ENCODE measurements at regions not wholly inside any gene's neighbourhood (a gene's known extent, or its start where the extent isn't known, plus 50 kb on each side); places are given as distances from the start of the nearest gene placed in this dataset.

DNA sequence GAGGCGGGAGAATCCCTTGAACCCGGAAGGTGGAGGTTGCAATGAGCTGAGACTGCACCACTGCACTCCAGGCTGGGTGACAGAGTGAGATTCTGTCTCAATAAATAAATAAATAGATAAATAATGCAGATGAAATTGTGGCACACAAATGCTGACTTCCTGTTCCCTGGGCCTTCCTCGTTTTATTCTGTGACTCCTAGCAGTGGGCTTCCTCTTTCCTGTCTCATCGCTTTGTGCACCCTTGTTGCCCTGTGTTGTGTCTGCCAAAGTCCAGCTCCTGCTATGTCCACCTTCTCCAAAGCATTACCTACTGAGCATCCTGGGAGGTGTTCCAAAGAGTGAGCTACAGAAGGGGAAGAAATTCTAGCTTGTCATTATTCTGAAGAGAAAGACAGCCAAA, 100.2 kb upstream of the TIAM2 start:
- no peak overlapping the region for H3K4me2 ChIP-seq (ENCODE audit: insufficient read depth, low read length)
- peaks cover 3% of the 10 kb centered on the region for H4K20me1 ChIP-seq (ENCODE audit: insufficient read depth, low read length)
- DNase-seq (ENCODE audit: insufficient read length, low spot score, missing footprints), result no peak
- no peak for TF ChIP-seq CTCF (IDR thresholded peaks at IDR 0.05; ENCODE audit: extremely low read depth, low read depth, low read length)
- no peak overlapping the region for H3K27ac ChIP-seq (ENCODE audit: low read depth, low read length)
- no peaks in the 10 kb centered on the region for H3K27me3 ChIP-seq (ENCODE audit: insufficient read depth, low read length)
- peaks cover 16% of the 10 kb centered on the region for H3K4me1 ChIP-seq (ENCODE audit: insufficient read depth, low read length)
- H3K9me3 ChIP-seq (ENCODE audit: low read depth, low read length), result no peaks in the 10 kb centered on the region
- H3K79me2 ChIP-seq (ENCODE audit: insufficient read depth, low read length), result peaks cover 4% of the 10 kb centered on the region
- H2AFZ ChIP-seq (ENCODE audit: low read length), result no peak overlapping the region
- no peak overlapping the region for H3K4me3 ChIP-seq (ENCODE audit: insufficient read depth, low read length)
- peaks cover 3% of the 10 kb centered on the region for H3K36me3 ChIP-seq (ENCODE audit: insufficient read depth, low read length)

- H3K27me3 ChIP-seq (ENCODE audit: insufficient read depth, low read length), result no peaks in the 10 kb centered on the region
- no peak for TF ChIP-seq CTCF (IDR thresholded peaks at IDR 0.05; ENCODE audit: extremely low read depth, low read depth, low read length)
Measured at GRCh38 chr6:154895841-154896240, 99.3 kb upstream of the TIAM2 start.

GRCh38 chr6:154898821-154899220, 96.3 kb upstream of the TIAM2 start:
- Histone ChIP-seq H3K27me3 (ENCODE audit: insufficient read depth, low read length) (no peaks in the 10 kb centered on the region), H2AFZ (ENCODE audit: low read length) (no peak overlapping the region), H3K4me2 (ENCODE audit: insufficient read depth, low read length) (no peak overlapping the region), H3K4me1 (ENCODE audit: insufficient read depth, low read length) (peaks cover 5% of the 10 kb centered on the region), H4K20me1 (ENCODE audit: insufficient read depth, low read length) (peaks cover 3% of the 10 kb centered on the region), H3K27ac (ENCODE audit: low read depth, low read length) (no peak overlapping the region), H3K9me3 (ENCODE audit: low read depth, low read length) (no peaks in the 10 kb centered on the region), H3K79me2 (ENCODE audit: insufficient read depth, low read length) (peaks cover 4% of the 10 kb centered on the region), H3K4me3 (ENCODE audit: insufficient read depth, low read length) (no peak overlapping the region), H3K36me3 (ENCODE audit: insufficient read depth, low read length) (peaks cover 3% of the 10 kb centered on the region)
- TF ChIP-seq CTCF (IDR thresholded peaks at IDR 0.05; ENCODE audit: extremely low read depth, low read depth, low read length), result no peak
- DNase-seq (ENCODE audit: insufficient read length, low spot score, missing footprints), result no peak

More at GRCh38 chr6:154895841-154896240, 99.3 kb upstream of the TIAM2 start:
- no peak for DNase-seq (ENCODE audit: insufficient read length, low spot score, missing footprints)
- H3K4me1 ChIP-seq (ENCODE audit: insufficient read depth, low read length), result peaks cover 16% of the 10 kb centered on the region
- no peak overlapping the region for H3K4me3 ChIP-seq (ENCODE audit: insufficient read depth, low read length)
- no peak overlapping the region for H3K27ac ChIP-seq (ENCODE audit: low read depth, low read length)
- peaks cover 4% of the 10 kb centered on the region for H3K79me2 ChIP-seq (ENCODE audit: insufficient read depth, low read length)
- H3K4me2 ChIP-seq (ENCODE audit: insufficient read depth, low read length), result no peak overlapping the region
- peaks cover 3% of the 10 kb centered on the region for H3K36me3 ChIP-seq (ENCODE audit: insufficient read depth, low read length)
- peaks cover 3% of the 10 kb centered on the region for H4K20me1 ChIP-seq (ENCODE audit: insufficient read depth, low read length)
- no peaks in the 10 kb centered on the region for H3K9me3 ChIP-seq (ENCODE audit: low read depth, low read length)
- H2AFZ ChIP-seq (ENCODE audit: low read length), result no peak overlapping the region

DNA sequence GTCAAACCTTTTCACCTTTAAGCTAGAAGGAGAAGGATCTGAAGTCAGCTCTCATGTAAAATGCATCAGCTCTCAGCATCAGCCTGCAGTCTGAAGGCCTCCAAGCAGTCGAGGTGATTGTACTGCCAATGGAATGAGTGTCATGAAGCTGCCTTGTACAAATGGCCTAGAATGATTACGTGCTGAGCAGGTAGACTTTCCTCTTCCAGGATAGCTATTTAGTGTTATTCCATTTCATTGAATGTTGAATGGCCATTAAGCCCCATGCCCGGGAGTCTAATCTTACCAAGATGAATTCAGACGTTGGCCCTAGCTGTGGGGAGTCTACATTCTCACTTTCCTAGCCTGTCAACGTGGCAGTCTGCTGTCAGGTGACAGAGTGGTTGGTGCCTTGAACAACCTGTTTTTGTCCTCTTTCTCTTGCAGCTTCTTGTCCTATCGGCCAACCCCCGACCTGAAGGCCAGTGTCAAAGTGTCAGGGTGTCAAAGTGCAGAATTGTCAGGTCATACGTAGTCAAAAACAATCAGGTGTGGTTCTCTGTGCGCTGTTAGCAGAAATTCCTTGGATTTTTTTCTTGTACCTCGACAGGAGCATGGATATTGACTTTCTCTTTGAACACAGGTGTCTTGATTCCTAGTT, 95.2 kb upstream of the TIAM2 start:
- no peak for TF ChIP-seq CTCF (IDR thresholded peaks at IDR 0.05; ENCODE audit: extremely low read depth, low read depth, low read length)
- Histone ChIP-seq H3K9me3 (ENCODE audit: low read depth, low read length) (no peaks in the 10 kb centered on the region), H2AFZ (ENCODE audit: low read length) (no peak overlapping the region)

More for the DNA sequence above, 95.2 kb upstream of the TIAM2 start:
- Histone ChIP-seq H3K27ac (ENCODE audit: low read depth, low read length) (no peak overlapping the region), H3K4me2 (ENCODE audit: insufficient read depth, low read length) (no peak overlapping the region), H3K4me1 (ENCODE audit: insufficient read depth, low read length) (no peaks in the 10 kb centered on the region), H3K27me3 (ENCODE audit: insufficient read depth, low read length) (no peaks in the 10 kb centered on the region), H3K4me3 (ENCODE audit: insufficient read depth, low read length) (no peak overlapping the region), H3K79me2 (ENCODE audit: insufficient read depth, low read length) (peaks cover 4% of the 10 kb centered on the region), H3K36me3 (ENCODE audit: insufficient read depth, low read length) (peaks cover 3% of the 10 kb centered on the region), H4K20me1 (ENCODE audit: insufficient read depth, low read length) (peaks cover 3% of the 10 kb centered on the region)
- no peak for DNase-seq (ENCODE audit: insufficient read length, low spot score, missing footprints)

Measured in osteoblast (primary cell).